ENCODE measurements at regions not wholly inside any gene's neighbourhood (a gene's known extent, or its start where the extent isn't known, plus 50 kb on each side); places are given as distances from the start of the nearest gene placed in this dataset.

GRCh38 chr9:2448193-2448738 is 173.3 kb upstream of the VLDLR start:
- Mint-ChIP-seq H3K4me3 (no peak overlapping the region), H3K36me3 (no peaks in the 10 kb centered on the region), H3K27me3 (ENCODE audit: low read depth in 3 of 3) (peaks cover 0 to 5% (median 5%) of the 10 kb centered on the region in 3 donors), H3K27ac (no peak overlapping the region), H3K4me1 (no peaks in the 10 kb centered on the region), H3K9me3 (peaks cover 0 to 6% (median 2%) of the 10 kb centered on the region in 6 donors)
- DNase-seq = no peak

GRCh38 chr9:2453106-2453505 is 168.5 kb upstream of the VLDLR start:
- Mint-ChIP-seq H3K4me1 (no peaks in the 10 kb centered on the region), H3K27me3 (ENCODE audit: low read depth in 3 of 3) (peaks cover 1 to 13% (median 3%) of the 10 kb centered on the region in 3 donors), H3K36me3 (no peaks in the 10 kb centered on the region), H3K27ac (no peak overlapping the region), H3K9me3 (peaks cover 0 to 6% (median 0%) of the 10 kb centered on the region in 6 donors), H3K4me3 (no peak overlapping the region)
- DNase-seq = no peak

GRCh38 chr9:2453701-2454100 is 167.9 kb upstream of the VLDLR start:
- DNase-seq = no peak
- H3K4me1 Mint-ChIP-seq = no peaks in the 10 kb centered on the region
- H3K27ac Mint-ChIP-seq = no peak overlapping the region
- peaks cover 0 to 6% (median 0%) of the 10 kb centered on the region in 6 donors for H3K9me3 Mint-ChIP-seq
- no peaks in the 10 kb centered on the region for H3K36me3 Mint-ChIP-seq
- peaks cover 1 to 13% (median 2%) of the 10 kb centered on the region in 3 donors for H3K27me3 Mint-ChIP-seq (ENCODE audit: low read depth in 3 of 3)
- no peak overlapping the region for H3K4me3 Mint-ChIP-seq

- peaks cover 0 to 4% (median under 1%) of the 10 kb centered on the region in 6 donors for H3K9me3 Mint-ChIP-seq
- no peaks in the 10 kb centered on the region for H3K4me1 Mint-ChIP-seq
- H3K4me3 Mint-ChIP-seq = no peak overlapping the region
- peaks cover 4 to 9% (median 6%) of the 10 kb centered on the region in 3 donors for H3K27me3 Mint-ChIP-seq (ENCODE audit: low read depth in 3 of 3)
- DNase-seq = no peak
- H3K27ac Mint-ChIP-seq = no peak overlapping the region
- no peaks in the 10 kb centered on the region for H3K36me3 Mint-ChIP-seq
Observed at GRCh38 chr9:2459756-2460155, 161.8 kb upstream of the VLDLR start.

- DNase-seq = no peak
- H3K4me1 Mint-ChIP-seq = no peaks in the 10 kb centered on the region
- no peak overlapping the region for H3K27ac Mint-ChIP-seq
- peaks cover 0 to 4% (median under 1%) of the 10 kb centered on the region in 6 donors for H3K9me3 Mint-ChIP-seq
- peaks cover 4 to 11% (median 4%) of the 10 kb centered on the region in 3 donors for H3K27me3 Mint-ChIP-seq (ENCODE audit: low read depth in 3 of 3)
- H3K4me3 Mint-ChIP-seq = no peak overlapping the region
- H3K36me3 Mint-ChIP-seq = no peaks in the 10 kb centered on the region
Observed at GRCh38 chr9:2461892-2462291, 159.7 kb upstream of the VLDLR start.

GRCh38 chr9:2464624-2465023 is 157.0 kb upstream of the VLDLR start:
- no peak for DNase-seq
- peaks cover 0 to 4% (median under 1%) of the 10 kb centered on the region in 6 donors for H3K9me3 Mint-ChIP-seq
- no peak overlapping the region for H3K4me3 Mint-ChIP-seq
- peaks cover 4 to 12% (median 4%) of the 10 kb centered on the region in 3 donors for H3K27me3 Mint-ChIP-seq (ENCODE audit: low read depth in 3 of 3)
- no peaks in the 10 kb centered on the region for H3K4me1 Mint-ChIP-seq
- no peaks in the 10 kb centered on the region for H3K36me3 Mint-ChIP-seq
- H3K27ac Mint-ChIP-seq = no peak overlapping the region

GRCh38 chr9:2465516-2465915 is 156.1 kb upstream of the VLDLR start:
- Mint-ChIP-seq H3K4me3 (no peak overlapping the region), H3K9me3 (peaks cover 0 to 4% (median under 1%) of the 10 kb centered on the region in 6 donors), H3K27ac (no peak overlapping the region), H3K4me1 (no peaks in the 10 kb centered on the region), H3K36me3 (no peaks in the 10 kb centered on the region), H3K27me3 (ENCODE audit: low read depth in 3 of 3) (peaks cover 4 to 12% (median 4%) of the 10 kb centered on the region in 3 donors)
- DNase-seq = no peak

GRCh38 chr9:2465921-2466460 is 155.6 kb upstream of the VLDLR start:
- no peak for DNase-seq
- no peak overlapping the region for H3K4me3 Mint-ChIP-seq
- H3K9me3 Mint-ChIP-seq = peaks cover 0 to 4% (median under 1%) of the 10 kb centered on the region in 6 donors
- H3K27me3 Mint-ChIP-seq (ENCODE audit: low read depth in 3 of 3) = peaks cover 3 to 12% (median 4%) of the 10 kb centered on the region in 3 donors
- H3K36me3 Mint-ChIP-seq = no peaks in the 10 kb centered on the region
- no peak overlapping the region for H3K27ac Mint-ChIP-seq
- no peaks in the 10 kb centered on the region for H3K4me1 Mint-ChIP-seq

- Mint-ChIP-seq H3K27ac (no peak overlapping the region), H3K9me3 (peaks cover 0 to 4% (median under 1%) of the 10 kb centered on the region in 6 donors), H3K4me1 (no peaks in the 10 kb centered on the region), H3K27me3 (ENCODE audit: low read depth in 3 of 3) (peaks cover 3 to 12% (median 3%) of the 10 kb centered on the region in 3 donors), H3K36me3 (no peaks in the 10 kb centered on the region), H3K4me3 (no peak overlapping the region)
- no peak for DNase-seq
Observed at GRCh38 chr9:2466703-2467102, 154.9 kb upstream of the VLDLR start.

GRCh38 chr9:2469681-2470221 is 151.8 kb upstream of the VLDLR start:
- H3K9me3 Mint-ChIP-seq = peaks cover 0 to under 1% (median 0%) of the 10 kb centered on the region in 6 donors
- H3K27me3 Mint-ChIP-seq (ENCODE audit: low read depth in 3 of 3) = peaks cover 1 to 10% (median 2%) of the 10 kb centered on the region in 3 donors
- DNase-seq = no peak
- H3K4me3 Mint-ChIP-seq = no peak overlapping the region
- no peaks in the 10 kb centered on the region for H3K36me3 Mint-ChIP-seq
- H3K4me1 Mint-ChIP-seq = no peaks in the 10 kb centered on the region
- no peak overlapping the region for H3K27ac Mint-ChIP-seq

- no peak overlapping the region for H3K4me3 Mint-ChIP-seq
- no peaks in the 10 kb centered on the region for H3K4me1 Mint-ChIP-seq
- no peaks in the 10 kb centered on the region for H3K36me3 Mint-ChIP-seq
- DNase-seq = no peak
- H3K27me3 Mint-ChIP-seq (ENCODE audit: low read depth in 3 of 3) = peaks cover 0 to 4% (median 2%) of the 10 kb centered on the region in 3 donors
- H3K9me3 Mint-ChIP-seq = no peaks in the 10 kb centered on the region
- no peak overlapping the region for H3K27ac Mint-ChIP-seq
Observed at GRCh38 chr9:2473681-2474080, 147.9 kb upstream of the VLDLR start.

- Mint-ChIP-seq H3K4me1 (no peaks in the 10 kb centered on the region), H3K36me3 (no peaks in the 10 kb centered on the region), H3K27ac (no peak overlapping the region), H3K9me3 (peaks cover 0 to 4% (median 0%) of the 10 kb centered on the region in 6 donors), H3K27me3 (ENCODE audit: low read depth in 3 of 3) (peaks cover 0 to 2% (median 2%) of the 10 kb centered on the region in 3 donors), H3K4me3 (no peak overlapping the region)
- no peak for DNase-seq
Observed at GRCh38 chr9:2477755-2478154, 143.8 kb upstream of the VLDLR start.

- Mint-ChIP-seq H3K9me3 (peaks cover 0 to 4% (median 0%) of the 10 kb centered on the region in 6 donors), H3K27ac (no peak overlapping the region), H3K36me3 (no peaks in the 10 kb centered on the region), H3K27me3 (ENCODE audit: low read depth in 3 of 3) (peaks cover 0 to 2% (median 2%) of the 10 kb centered on the region in 3 donors), H3K4me1 (no peaks in the 10 kb centered on the region), H3K4me3 (no peak overlapping the region)
- DNase-seq = no peak
Observed at GRCh38 chr9:2478421-2478820, 143.2 kb upstream of the VLDLR start.

GRCh38 chr9:2479056-2479565 is 142.5 kb upstream of the VLDLR start:
- H3K9me3 Mint-ChIP-seq = peaks cover 0 to 4% (median 0%) of the 10 kb centered on the region in 6 donors
- no peaks in the 10 kb centered on the region for H3K36me3 Mint-ChIP-seq
- H3K4me1 Mint-ChIP-seq = no peaks in the 10 kb centered on the region
- H3K4me3 Mint-ChIP-seq = no peak overlapping the region
- peaks cover 0 to 2% (median 2%) of the 10 kb centered on the region in 3 donors for H3K27me3 Mint-ChIP-seq (ENCODE audit: low read depth in 3 of 3)
- no peak for DNase-seq
- H3K27ac Mint-ChIP-seq = no peak overlapping the region

All from immature natural killer cell (primary cell).